Endothelial cell of umbilical vein (primary cell): ENCODE measurements at regions not wholly inside any gene's neighbourhood (a gene's known extent, or its start where the extent isn't known, plus 50 kb on each side); places are given as distances from the start of the nearest gene placed in this dataset.

ENCODE experiments used
- BruUV-seq: library from RNA; stranded (reverse); fragments of 400-500 nt; replicated peaks from 2 replicates; lab custom pipeline; 2021; lab: Mats Ljungman, UMichigan
- CTCF ChIA-PET: fragments of 300-600, 350-600 bp; sonication (Branson Sonifier 250); formaldehyde crosslinking; loops from one replicate; lab custom pipeline; 2021; ENCODE audit warnings: antibody characterized with exemption, inconsistent platforms; lab: Charles Lee
- POLR2A ChIA-PET: fragments of 300-600, 350-600 bp; sonication (Branson Sonifier 250); formaldehyde crosslinking; loops from one replicate; lab custom pipeline; 2021; ENCODE audit warnings: antibody characterized with exemption, inconsistent platforms; lab: Charles Lee
- DNase-seq: peaks from one replicate; pipeline ENCODE4 v3.0.0-alpha.2; 2011; ENCODE audit warnings: low read depth, low spot score
- FAIRE-seq: peaks from 2 replicates; lab custom pipeline; 2011; peaks lifted over from hg19 to GRCh38; lab: Jason Lieb, UNC
- H2AFZ ChIP-seq: 2 replicates; pipeline ENCODE4 v1.6.0; 2012; ENCODE audit warnings: low read depth, low read length, control low read depth, inconsistent platforms
- H3K27ac ChIP-seq: 2 replicates; pipeline ENCODE4 v1.5.1; 2011; ENCODE audit warnings: low read depth, mild to moderate bottlenecking, control low read depth, low read length, moderate library complexity; ENCODE audit not compliant: insufficient read depth
- H3K27me3 ChIP-seq, 2 experiments: 2 replicates each; pipeline versions ENCODE4 v1.6.0 to v1.6.1; 2011; ENCODE audit warnings: low read length in 2 of 2, mixed read lengths in 1 of 2; ENCODE audit not compliant: control insufficient read depth in 2 of 2, insufficient read depth in 2 of 2
- H3K36me3 ChIP-seq, 2 experiments: 2 replicates in 1 of 2; 3 replicates in 1 of 2; pipeline ENCODE4 v1.5.1; 2011; ENCODE audit warnings: low read length in 2 of 2, mild to moderate bottlenecking in 1 of 2, moderate library complexity in 1 of 2; ENCODE audit not compliant: control insufficient read depth in 2 of 2, insufficient read depth in 2 of 2; ENCODE audit errors: extremely low read depth in 1 of 2
- H3K4me1 ChIP-seq: 3 replicates; pipeline ENCODE4 v1.5.1; 2011; ENCODE audit warnings: mild to moderate bottlenecking, low read length; ENCODE audit not compliant: control insufficient read depth, insufficient read depth; ENCODE audit errors: extremely low read depth
- H3K4me2 ChIP-seq: 2 replicates; pipeline ENCODE4 v1.6.1; 2011; ENCODE audit warnings: low read length, control low read depth, mixed read lengths; ENCODE audit not compliant: insufficient read depth
- H3K4me3 ChIP-seq, 3 experiments: fragments of 200-600 bp in 1 of 3; sonication (generic), shearing (Covaris generic) in 1 of 3; replicated peaks in 1 of 3; 2 replicates each; pipeline ENCODE4 v1.5.1; 2011 to 2016; ENCODE audit warnings: control low read depth in 3 of 3, low read length in 3 of 3, mild to moderate bottlenecking in 2 of 3, inconsistent platforms in 1 of 3, low read depth in 1 of 3, moderate library complexity in 1 of 3; ENCODE audit not compliant: insufficient read depth in 1 of 3
- H3K79me2 ChIP-seq: 2 replicates; pipeline ENCODE4 v1.6.0; 2012; ENCODE audit warnings: low read length, inconsistent platforms; ENCODE audit not compliant: control insufficient read depth, insufficient read depth
- H3K9ac ChIP-seq: replicated peaks from 2 replicates; pipeline ENCODE3; 2011; ENCODE audit warnings: low read length, control low read depth; ENCODE audit not compliant: insufficient read depth; ENCODE audit errors: extremely low read depth
- H3K9me1 ChIP-seq: replicated peaks from 3 replicates; pipeline ENCODE4 v1.6.0; 2011; ENCODE audit warnings: mild to moderate bottlenecking, low read length; ENCODE audit not compliant: control insufficient read depth, insufficient read depth; ENCODE audit errors: extremely low read depth
- H3K9me3 ChIP-seq: replicated peaks from 2 replicates; pipeline ENCODE4 v1.5.1; 2012; ENCODE audit warnings: low read length, inconsistent platforms; ENCODE audit not compliant: control insufficient read depth, insufficient read depth
- H4K20me1 ChIP-seq: replicated peaks from 2 replicates; pipeline ENCODE3; 2011; ENCODE audit warnings: mild to moderate bottlenecking, low read length; ENCODE audit not compliant: control insufficient read depth, insufficient read depth; ENCODE audit errors: extremely low read depth
- CTCF ChIP-seq, 2 donors: IDR thresholded peaks; 1 replicate in 1 of 2; 2 replicates in 1 of 2; pipeline ENCODE4 v1.5.1; 2011; ENCODE audit warnings: low read length in 2 of 2, mild to moderate bottlenecking in 2 of 2, moderate library complexity in 2 of 2, control low read depth in 1 of 2, inconsistent platforms in 1 of 2, low read depth in 1 of 2; ENCODE audit not compliant: insufficient read depth in 1 of 2; ENCODE audit errors: extremely low read depth in 1 of 2
- EZH2 ChIP-seq: IDR thresholded peaks from 2 replicates; pipeline ENCODE4 v1.6.1; 2012; ENCODE audit warnings: borderline replicate concordance, low read depth, mild to moderate bottlenecking, moderate library complexity, low read length, inconsistent platforms; ENCODE audit not compliant: severe bottlenecking
- FOS ChIP-seq: IDR thresholded peaks from 2 replicates; pipeline ENCODE4 v1.6.1; 2011; ENCODE audit warnings: mild to moderate bottlenecking, low read length, moderate library complexity, borderline replicate concordance; ENCODE audit not compliant: insufficient read depth
- GATA2 ChIP-seq: IDR thresholded peaks from 2 replicates; pipeline ENCODE4 v1.7.0; 2011; ENCODE audit warnings: low read depth, mild to moderate bottlenecking, moderate library complexity, mixed read lengths, low read length; ENCODE audit not compliant: insufficient read length, insufficient read depth
- JUN ChIP-seq: IDR thresholded peaks from 2 replicates; pipeline ENCODE4 v1.6.1; 2011; ENCODE audit warnings: borderline replicate concordance, low read depth; ENCODE audit not compliant: insufficient read length, insufficient read depth
- MAX ChIP-seq: IDR thresholded peaks from 2 replicates; pipeline ENCODE4 v1.6.1; 2011; ENCODE audit not compliant: insufficient read depth, insufficient read length
- MYC ChIP-seq: IDR thresholded peaks from one replicate; pipeline ENCODE4 v1.6.1; 2011; ENCODE audit warnings: mild to moderate bottlenecking, low read depth, low read length
- POLR2A ChIP-seq: IDR thresholded peaks from 2 replicates; pipeline ENCODE4 v1.6.1; 2012; ENCODE audit warnings: low read depth, mild to moderate bottlenecking, control low read depth, low read length
- POLR2AphosphoS5 ChIP-seq: IDR thresholded peaks from 2 replicates; pipeline ENCODE4 v1.6.1; 2012; ENCODE audit warnings: low read depth, mild to moderate bottlenecking, control low read depth, low read length, moderate library complexity; ENCODE audit not compliant: insufficient read depth
- dilution Hi-C: fragments of 300-500 bp; cut with MboI; formaldehyde crosslinking; loops from one replicate; pipeline ENCODE4 v1.15.0; 2019; ENCODE audit warnings: low sequenced_read_pairs; ENCODE audit not compliant: extremely low pct_ligation_motif_present
- intact Hi-C: fragments of 100-400 bp; cut with micrococcal nuclease; formaldehyde crosslinking; loops from one replicate; pipeline ENCODE4 v1.10.0; 2022

GRCh38 chr2:61693744-61694143 lies 155.6 kb upstream of the XPO1 start:
- Histone ChIP-seq H3K79me2 (no peaks in the 10 kb centered on the region), H4K20me1 (no peaks in the 10 kb centered on the region), H3K4me1 (peaks cover 4% of the 10 kb centered on the region), H3K9me1 (no peaks in the 10 kb centered on the region), H3K9ac (no peak overlapping the region), H3K27ac (no peak overlapping the region), H3K9me3 (no peaks in the 10 kb centered on the region), H3K36me3 (no peaks in the 10 kb centered on the region), H2AFZ (peak overlapping the region; percentile 100), H3K4me3 (no peak overlapping the region), H3K4me2 (no peak overlapping the region), H3K27me3 (no peaks in the 10 kb centered on the region)
- dilution Hi-C loops, result no loop called here
- ChIA-PET CTCF (no interaction called here), POLR2A (no interaction called here)
- no TSS peak for BruUV-seq
- TF ChIP-seq JUN, result no peak
- no peak for TF ChIP-seq MYC
- no peak for TF ChIP-seq GATA2
- TF ChIP-seq POLR2A, result no peak
- no peak for TF ChIP-seq MAX
- TF ChIP-seq FOS, result no peak
- no peak for TF ChIP-seq POLR2AphosphoS5
- no peak for DNase-seq
- FAIRE-seq, result no peak
- intact Hi-C loops, result loop anchor here (1.0 to 10.0 kb wide), 4 partner anchors 71 to 161 kb away; partner anchors contain the start of gene FAM161A

DNA sequence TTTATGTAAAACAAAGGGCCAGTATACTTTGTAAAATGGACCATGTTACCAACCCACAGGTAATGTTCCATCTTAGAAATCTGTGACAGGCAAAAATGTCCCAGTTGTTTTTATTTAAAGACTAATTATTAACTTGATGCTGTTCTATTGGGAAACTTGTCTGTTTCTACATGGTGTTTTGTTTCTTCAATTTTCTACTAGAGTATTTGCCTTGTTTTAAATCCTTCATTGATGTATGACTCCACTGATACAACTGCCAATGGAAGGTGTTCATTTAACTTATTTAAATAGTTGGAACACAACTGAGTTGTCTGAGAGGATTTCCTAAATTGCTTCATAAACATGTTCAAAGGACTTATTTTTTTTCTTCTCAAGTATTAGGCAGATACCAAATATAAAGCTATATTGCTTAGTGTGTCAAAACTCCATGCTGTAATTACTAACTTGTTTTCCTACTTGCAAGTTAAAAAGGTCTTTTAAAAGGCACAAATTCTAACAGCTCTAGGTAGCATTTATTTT lies 152.0 kb upstream of the XPO1 start:
- Histone ChIP-seq H3K4me1 (peaks cover 2% of the 10 kb centered on the region), H3K9me1 (no peaks in the 10 kb centered on the region), H2AFZ (no peak overlapping the region), H3K4me3 (no peak overlapping the region), H3K9ac (no peak overlapping the region), H3K4me2 (no peak overlapping the region), H4K20me1 (no peaks in the 10 kb centered on the region), H3K27me3 (no peaks in the 10 kb centered on the region), H3K27ac (no peak overlapping the region), H3K36me3 (no peaks in the 10 kb centered on the region), H3K9me3 (no peaks in the 10 kb centered on the region), H3K79me2 (no peaks in the 10 kb centered on the region)
- TF ChIP-seq MAX (no peak), MYC (no peak), POLR2AphosphoS5 (no peak), JUN (no peak), CTCF (IDR thresholded peaks at IDR 0.05; ENCODE audit: extremely low read depth in 1 of 2, insufficient read depth in 1 of 2, low read depth in 1 of 2, low read length in 2 of 2) (no peak), FOS (no peak), GATA2 (no peak), EZH2 (no peak), POLR2A (no peak)
- FAIRE-seq, result no peak
- dilution Hi-C loops (no loop called here), intact Hi-C loops (loop anchor here (10.0 kb wide), 2 partner anchors 105 to 165 kb away; partner anchors contain the start of gene FAM161A)
- ChIA-PET POLR2A (no interaction called here), CTCF (interaction anchor here (1.1 kb wide), 1 partner anchor 12 kb away, joined by 3 read pairs; no protein-coding TSS in a partner anchor)
- no peak for DNase-seq
- no TSS peak for BruUV-seq
